ENCODE measurements at regions not wholly inside any gene's neighbourhood (a gene's known extent, or its start where the extent isn't known, plus 50 kb on each side); places are given as distances from the start of the nearest gene placed in this dataset.

DNA sequence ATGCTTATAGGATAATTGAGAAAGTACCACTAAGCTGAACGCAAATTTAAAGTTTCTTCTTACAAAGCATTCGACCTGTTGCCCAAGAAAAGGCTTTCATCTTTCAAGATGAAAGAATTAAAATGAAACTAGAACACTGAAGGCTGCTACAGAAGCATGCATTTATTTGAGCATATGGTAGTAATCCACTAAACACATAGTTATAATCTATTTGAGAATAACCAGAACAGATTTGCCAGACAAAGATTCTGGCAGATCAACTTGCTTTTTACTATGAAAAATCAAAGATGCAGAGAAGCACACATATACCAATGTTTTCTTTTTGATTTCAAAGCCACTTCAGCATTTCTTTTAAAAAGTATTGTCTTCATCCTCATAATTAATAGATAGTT is 412.2 kb downstream of the UTRN start:
- no peak overlapping the region for H3K27ac Mint-ChIP-seq
- H3K4me3 Mint-ChIP-seq = no peak overlapping the region
- H3K36me3 Mint-ChIP-seq (ENCODE audit: low read depth) = peaks cover 31% of the 10 kb centered on the region
- H3K9me3 Mint-ChIP-seq = peaks cover 16% of the 10 kb centered on the region
- TF ChIP-seq, protein P1, sequence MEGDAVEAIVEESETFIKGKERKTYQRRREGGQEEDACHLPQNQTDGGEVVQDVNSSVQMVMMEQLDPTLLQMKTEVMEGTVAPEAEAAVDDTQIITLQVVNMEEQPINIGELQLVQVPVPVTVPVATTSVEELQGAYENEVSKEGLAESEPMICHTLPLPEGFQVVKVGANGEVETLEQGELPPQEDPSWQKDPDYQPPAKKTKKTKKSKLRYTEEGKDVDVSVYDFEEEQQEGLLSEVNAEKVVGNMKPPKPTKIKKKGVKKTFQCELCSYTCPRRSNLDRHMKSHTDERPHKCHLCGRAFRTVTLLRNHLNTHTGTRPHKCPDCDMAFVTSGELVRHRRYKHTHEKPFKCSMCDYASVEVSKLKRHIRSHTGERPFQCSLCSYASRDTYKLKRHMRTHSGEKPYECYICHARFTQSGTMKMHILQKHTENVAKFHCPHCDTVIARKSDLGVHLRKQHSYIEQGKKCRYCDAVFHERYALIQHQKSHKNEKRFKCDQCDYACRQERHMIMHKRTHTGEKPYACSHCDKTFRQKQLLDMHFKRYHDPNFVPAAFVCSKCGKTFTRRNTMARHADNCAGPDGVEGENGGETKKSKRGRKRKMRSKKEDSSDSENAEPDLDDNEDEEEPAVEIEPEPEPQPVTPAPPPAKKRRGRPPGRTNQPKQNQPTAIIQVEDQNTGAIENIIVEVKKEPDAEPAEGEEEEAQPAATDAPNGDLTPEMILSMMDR (IDR thresholded peaks at IDR 0.05; ENCODE audit: unreplicated experiment in 3 of 3) = no peak
- no peaks in the 10 kb centered on the region for H3K27me3 Mint-ChIP-seq (ENCODE audit: low read depth)
- no peaks in the 10 kb centered on the region for H3K4me1 Mint-ChIP-seq

DNA sequence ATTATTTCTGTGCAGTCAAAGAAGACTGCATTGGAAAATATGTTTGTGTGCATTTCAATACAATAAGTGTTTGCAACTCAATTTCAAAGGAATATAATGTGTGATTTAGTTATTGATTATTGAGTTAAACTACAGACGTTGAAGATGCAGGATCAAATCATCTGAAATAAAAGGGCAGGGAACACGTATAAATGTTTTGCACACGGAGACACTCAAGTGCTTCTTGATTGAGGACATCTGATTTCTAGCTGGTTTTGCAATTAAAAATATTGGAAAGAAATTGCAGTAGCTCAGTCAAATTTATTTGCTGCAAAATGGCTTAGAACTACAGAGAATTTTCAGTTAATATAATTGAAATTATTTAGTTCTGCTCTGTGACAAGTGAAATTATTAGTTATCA is 412.7 kb downstream of the UTRN start:
- H3K36me3 Mint-ChIP-seq (ENCODE audit: low read depth) = peaks cover 27% of the 10 kb centered on the region
- TF ChIP-seq, protein P1 (IDR thresholded peaks at IDR 0.05; ENCODE audit: unreplicated experiment in 3 of 3) = no peak
- no peaks in the 10 kb centered on the region for H3K27me3 Mint-ChIP-seq (ENCODE audit: low read depth)
- H3K27ac Mint-ChIP-seq = no peak overlapping the region
- peaks cover 12% of the 10 kb centered on the region for H3K9me3 Mint-ChIP-seq
- no peaks in the 10 kb centered on the region for H3K4me1 Mint-ChIP-seq
- H3K4me3 Mint-ChIP-seq = no peak overlapping the region

DNA sequence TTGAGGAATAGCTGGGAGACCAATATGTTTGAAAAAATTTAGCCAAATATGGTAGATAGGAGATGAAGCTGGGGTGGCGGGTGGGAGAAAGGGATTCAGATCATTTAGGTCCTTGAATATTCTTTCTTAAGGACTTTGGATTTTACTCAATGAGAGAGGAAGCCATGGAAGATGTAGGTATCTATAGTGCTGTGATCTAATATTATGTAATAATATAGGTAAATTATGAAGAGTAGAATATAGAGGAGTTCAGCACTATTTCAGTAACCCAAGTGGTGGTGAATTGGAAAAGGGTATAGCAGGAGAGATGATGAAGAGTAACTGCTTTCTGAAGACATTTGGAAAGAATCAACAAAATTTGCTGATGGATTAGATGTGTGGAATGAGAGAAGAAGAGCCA is 417.6 kb downstream of the UTRN start:
- Mint-ChIP-seq H3K9me3 (no peaks in the 10 kb centered on the region), H3K36me3 (ENCODE audit: low read depth) (peaks cover 14% of the 10 kb centered on the region), H3K4me1 (no peaks in the 10 kb centered on the region), H3K4me3 (no peak overlapping the region), H3K27ac (no peak overlapping the region), H3K27me3 (ENCODE audit: low read depth) (no peaks in the 10 kb centered on the region)
- TF ChIP-seq, protein P1 (IDR thresholded peaks at IDR 0.05; ENCODE audit: unreplicated experiment in 3 of 3) = no peak

DNA sequence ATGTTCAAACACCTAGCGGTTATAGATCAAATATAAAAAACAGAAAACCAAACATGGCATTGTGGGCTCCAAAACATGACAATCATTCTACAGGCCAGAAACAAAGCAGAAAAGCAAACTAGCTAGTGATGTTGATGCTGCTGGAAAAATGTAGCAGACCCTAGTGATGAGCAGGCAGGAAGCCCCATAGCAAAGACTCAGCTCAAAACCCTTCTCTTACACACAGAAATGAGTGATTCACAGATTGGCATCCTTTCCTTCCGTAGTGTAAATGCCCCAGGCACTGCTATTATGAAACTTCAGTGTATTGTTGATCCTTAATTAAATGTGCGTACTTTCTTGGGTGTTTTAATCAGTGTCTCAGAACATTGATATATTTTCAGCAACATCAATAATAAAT is 425.1 kb downstream of the UTRN start:
- Mint-ChIP-seq H3K27me3 (ENCODE audit: low read depth) (no peaks in the 10 kb centered on the region), H3K27ac (no peak overlapping the region), H3K36me3 (ENCODE audit: low read depth) (peaks cover 4% of the 10 kb centered on the region), H3K4me3 (no peak overlapping the region), H3K9me3 (no peaks in the 10 kb centered on the region), H3K4me1 (no peaks in the 10 kb centered on the region)
- TF ChIP-seq, protein P1 (IDR thresholded peaks at IDR 0.05; ENCODE audit: unreplicated experiment in 3 of 3) = no peak

DNA sequence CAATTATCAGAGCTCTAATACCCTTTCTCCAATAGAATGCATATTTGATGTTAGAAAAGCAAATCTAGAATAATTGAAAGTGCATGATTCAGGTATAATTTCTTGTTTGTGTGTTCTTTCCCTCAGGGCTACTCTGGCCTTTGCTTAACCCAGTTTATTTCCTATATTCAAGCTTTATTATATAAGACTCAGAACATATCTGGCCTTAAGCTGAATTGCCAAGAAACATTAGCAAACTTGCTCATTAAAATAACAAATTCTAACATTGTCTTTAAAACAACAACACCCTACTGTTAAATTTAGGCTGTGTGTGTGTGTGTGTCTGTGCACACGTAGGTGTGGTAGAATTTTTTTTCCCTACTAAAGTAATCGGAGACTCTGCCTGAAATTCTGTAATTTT is 426.5 kb downstream of the UTRN start:
- Mint-ChIP-seq H3K4me1 (peaks cover 5% of the 10 kb centered on the region), H3K27ac (no peak overlapping the region), H3K27me3 (ENCODE audit: low read depth) (no peaks in the 10 kb centered on the region), H3K9me3 (no peaks in the 10 kb centered on the region), H3K4me3 (no peak overlapping the region), H3K36me3 (ENCODE audit: low read depth) (peaks cover 4% of the 10 kb centered on the region)
- TF ChIP-seq, protein P1 (IDR thresholded peaks at IDR 0.05; ENCODE audit: unreplicated experiment in 3 of 3) = no peak

DNA sequence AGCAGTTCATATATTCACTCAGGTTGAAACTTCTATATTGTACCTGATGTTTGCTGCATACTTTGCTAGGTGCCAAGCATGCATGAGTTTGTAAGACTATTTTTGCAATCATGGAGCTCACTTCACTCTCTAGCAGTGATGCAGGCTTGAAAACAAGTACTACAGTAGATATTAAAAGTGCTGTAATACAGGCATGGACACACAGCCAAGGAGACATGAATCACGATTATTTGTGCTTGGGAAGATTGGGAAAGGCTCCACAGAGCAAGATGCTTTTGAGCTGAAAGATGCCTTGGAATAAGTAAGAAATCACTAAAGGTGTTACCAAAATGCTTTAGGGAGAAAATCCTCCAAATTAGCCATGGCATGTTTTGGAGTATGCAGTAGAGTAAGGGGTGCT is 427.4 kb downstream of the UTRN start:
- TF ChIP-seq, protein P1 (IDR thresholded peaks at IDR 0.05; ENCODE audit: unreplicated experiment in 3 of 3) = no peak
- Mint-ChIP-seq H3K27me3 (ENCODE audit: low read depth) (no peaks in the 10 kb centered on the region), H3K4me1 (peaks cover 5% of the 10 kb centered on the region), H3K4me3 (no peak overlapping the region), H3K27ac (no peak overlapping the region), H3K36me3 (ENCODE audit: low read depth) (peaks cover 4% of the 10 kb centered on the region), H3K9me3 (no peaks in the 10 kb centered on the region)

All from nephron (organoid).